Fibroblast of skin of back (primary cell): ENCODE measurements at regions not wholly inside any gene's neighbourhood (a gene's known extent, or its start where the extent isn't known, plus 50 kb on each side); places are given as distances from the start of the nearest gene placed in this dataset.

ENCODE experiments used
- DNase-seq: peaks from one replicate; pipeline ENCODE4 v3.0.0-alpha.2; 2013

DNA sequence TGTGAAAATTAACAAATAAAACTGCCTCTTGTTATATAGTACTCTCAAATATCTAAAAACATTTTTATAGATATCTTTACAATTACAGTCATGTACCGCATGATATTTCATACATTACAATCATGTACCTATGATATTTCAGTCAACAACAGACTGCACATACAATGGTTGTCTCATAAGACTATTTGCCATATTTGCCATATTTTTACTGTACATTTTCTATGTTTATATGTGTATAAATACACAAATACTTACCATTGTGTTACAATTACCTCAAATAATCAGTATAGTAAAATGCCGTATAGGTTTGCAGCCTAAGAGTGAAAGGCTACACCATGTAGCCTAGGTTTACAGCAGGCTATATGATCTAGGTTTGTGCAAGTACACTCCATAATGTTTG, 336.0 kb upstream of the PCDH15 start:
- no peak for DNase-seq

GRCh38 chr10:55104738-55105137, 303.7 kb upstream of the PCDH15 start:
- DNase-seq: no peak

DNA sequence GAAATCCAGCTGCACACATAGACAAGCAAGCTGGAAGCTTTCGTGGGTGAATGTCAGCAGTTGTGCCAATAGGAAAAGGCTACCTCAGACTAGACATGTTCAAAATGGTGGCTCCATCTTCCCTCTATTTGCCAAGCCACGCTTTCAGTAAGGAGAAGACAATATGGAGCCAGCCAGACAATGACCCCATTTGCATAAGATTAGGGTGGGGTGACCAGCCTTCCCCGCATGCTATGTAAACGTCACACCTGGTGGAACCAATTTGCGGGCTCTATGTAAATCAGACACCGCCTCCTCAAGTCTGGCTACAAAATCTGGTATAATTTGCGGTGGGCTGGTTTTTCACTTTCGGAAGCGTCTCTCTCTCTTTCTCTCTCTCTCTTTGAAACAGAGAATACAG, 297.4 kb upstream of the PCDH15 start:
- DNase-seq: no peak

GRCh38 chr10:55091691-55092328, 290.8 kb upstream of the PCDH15 start:
- DNase-seq: peak; percentile 11

DNA sequence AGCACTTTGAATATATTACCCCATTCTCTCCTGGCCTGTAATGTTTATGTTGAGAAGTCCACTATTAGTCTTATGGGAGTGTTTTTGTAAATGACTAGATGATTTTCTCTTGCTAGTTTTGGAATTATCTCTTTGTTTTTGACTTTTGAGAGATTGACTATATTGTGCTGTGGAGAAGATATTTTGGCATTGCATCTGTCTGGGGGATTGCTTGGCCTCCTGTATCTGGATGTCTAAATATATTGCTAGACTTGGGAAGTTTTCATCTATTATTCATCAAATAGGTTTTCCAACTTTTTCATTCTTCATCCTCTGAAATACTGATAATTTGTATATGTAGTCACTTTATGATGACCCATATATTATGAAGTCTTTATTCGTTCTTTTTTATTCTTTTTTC, 277.1 kb upstream of the PCDH15 start:
- DNase-seq: no peak

GRCh38 chr10:55065185-55065584, 264.2 kb upstream of the PCDH15 start:
- DNase-seq: no peak

- peak; percentile 85 for DNase-seq
These were observed 262.8 kb upstream of the PCDH15 start for GRCh38 chr10:55063811-55064210.

GRCh38 chr10:55062349-55062748, 261.3 kb upstream of the PCDH15 start:
- DNase-seq: peak; percentile 3

GRCh38 chr10:55058800-55059199, 257.8 kb upstream of the PCDH15 start:
- no peak for DNase-seq

GRCh38 chr10:55051515-55051914, 250.5 kb upstream of the PCDH15 start:
- no peak for DNase-seq

DNA sequence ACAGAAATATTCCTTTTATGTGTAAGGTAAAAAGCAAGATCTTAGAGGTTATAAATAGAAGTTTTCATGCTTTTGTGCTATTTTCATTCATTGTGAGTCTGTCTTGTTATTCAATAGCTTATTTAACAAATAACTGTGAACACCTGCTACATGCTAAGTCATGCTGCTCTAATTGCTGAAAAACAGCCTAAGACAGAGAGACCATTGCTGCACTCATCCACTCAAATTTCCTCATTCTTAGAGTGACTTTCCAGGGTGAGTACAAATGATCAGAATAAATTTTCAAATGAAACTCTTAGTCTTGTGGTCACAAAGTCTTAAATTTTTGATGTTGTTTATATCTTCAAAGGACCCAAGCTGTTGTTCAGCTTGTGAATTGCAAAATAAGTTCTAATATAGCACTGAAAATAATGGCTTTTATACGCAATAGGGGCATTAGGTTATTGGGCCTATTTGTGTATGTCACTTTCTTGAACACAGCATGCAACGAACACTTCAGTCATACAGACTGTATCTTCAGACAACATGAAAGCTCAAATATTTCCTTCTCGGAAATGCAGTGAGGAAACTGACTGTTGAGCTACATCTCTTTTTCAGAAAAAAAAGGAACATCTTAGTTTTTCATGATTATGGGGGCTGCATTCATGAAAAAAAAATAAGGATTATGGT, 247.9 kb upstream of the PCDH15 start:
- DNase-seq: no peak

DNA sequence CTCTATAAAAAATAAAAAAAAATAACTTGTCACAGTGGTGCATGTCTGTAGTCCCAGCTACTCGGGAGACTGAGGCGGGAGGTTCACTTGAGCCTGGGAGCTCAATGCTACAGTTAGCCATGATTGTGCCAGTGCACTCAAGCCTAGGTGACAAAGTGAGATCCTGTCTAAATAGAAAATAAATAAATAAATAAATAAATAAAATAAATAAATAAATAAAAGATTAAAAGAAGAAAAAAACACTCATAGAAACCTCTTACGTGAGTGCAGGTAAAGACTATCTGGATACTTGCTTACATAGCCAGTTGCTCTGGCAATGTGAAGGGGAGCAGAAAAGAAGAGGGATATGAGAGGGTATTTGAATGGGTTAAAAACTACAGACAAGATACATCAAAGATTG, 242.5 kb upstream of the PCDH15 start:
- DNase-seq: no peak

- DNase-seq: no peak
These were observed 232.0 kb upstream of the PCDH15 start for GRCh38 chr10:55033061-55033460.

DNA sequence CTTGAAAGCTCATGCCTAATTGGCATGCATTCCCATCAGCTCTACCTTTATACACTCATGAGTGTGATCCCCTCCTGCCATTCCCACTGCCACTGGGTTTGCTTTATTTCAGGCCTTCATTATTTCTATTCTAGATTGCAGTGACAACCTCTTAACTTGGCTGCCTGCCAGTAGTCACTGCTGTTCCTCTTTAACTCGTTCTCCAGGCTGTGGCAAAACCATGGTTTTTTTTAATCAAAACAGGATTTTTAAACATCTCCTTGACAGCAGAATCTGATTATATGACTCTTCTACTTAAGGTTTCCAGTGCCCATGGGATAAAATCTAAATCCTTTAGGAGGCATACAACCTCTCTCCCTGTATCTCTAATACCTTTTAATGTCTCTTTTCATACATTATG, 223.7 kb upstream of the PCDH15 start:
- DNase-seq: peak; percentile 43

DNA sequence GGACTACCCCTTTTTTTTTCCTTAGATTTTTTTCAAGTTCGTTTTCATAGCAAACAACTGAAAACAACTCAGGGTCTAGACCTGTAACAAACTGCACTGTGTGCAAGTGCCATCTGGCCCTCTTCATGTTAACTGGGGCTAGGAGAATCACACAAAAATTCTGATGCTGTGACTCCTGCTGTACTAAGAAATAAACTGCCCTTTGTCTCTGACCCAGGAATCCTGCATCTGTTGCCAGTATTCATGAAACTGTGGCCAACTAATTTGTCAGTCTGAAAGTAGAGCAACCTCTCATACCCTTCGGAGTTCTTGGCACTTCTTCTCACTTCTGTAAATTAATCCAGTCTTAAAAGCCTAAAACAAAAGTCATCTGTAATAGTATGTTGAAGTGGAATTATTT, 218.4 kb upstream of the PCDH15 start:
- no peak for DNase-seq

- DNase-seq: no peak
These were observed 212.3 kb upstream of the PCDH15 start for GRCh38 chr10:55013318-55013717.

GRCh38 chr10:55002420-55002819, 201.4 kb upstream of the PCDH15 start:
- DNase-seq: no peak

DNA sequence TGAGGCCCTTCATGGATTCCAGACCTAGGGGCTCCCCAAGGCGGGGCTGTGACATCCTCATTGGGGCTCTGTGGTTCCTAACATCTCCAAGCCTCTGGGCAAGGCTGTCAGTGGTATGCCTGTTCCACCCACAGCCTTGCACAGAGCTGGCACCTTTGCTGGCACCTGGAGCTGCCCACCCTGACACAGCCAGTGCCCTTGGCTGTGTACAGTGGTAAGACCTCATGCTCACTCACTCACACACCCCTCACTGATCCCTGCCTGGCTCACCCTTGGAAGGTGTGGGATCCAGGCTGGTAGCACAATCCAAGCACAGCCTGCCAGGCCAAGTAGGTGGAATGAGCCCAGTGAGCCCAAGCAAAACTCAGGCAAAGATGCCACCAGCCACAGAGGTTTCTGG, 200.4 kb upstream of the PCDH15 start:
- DNase-seq: no peak

GRCh38 chr10:54993148-54993547, 192.1 kb upstream of the PCDH15 start:
- DNase-seq: no peak

DNA sequence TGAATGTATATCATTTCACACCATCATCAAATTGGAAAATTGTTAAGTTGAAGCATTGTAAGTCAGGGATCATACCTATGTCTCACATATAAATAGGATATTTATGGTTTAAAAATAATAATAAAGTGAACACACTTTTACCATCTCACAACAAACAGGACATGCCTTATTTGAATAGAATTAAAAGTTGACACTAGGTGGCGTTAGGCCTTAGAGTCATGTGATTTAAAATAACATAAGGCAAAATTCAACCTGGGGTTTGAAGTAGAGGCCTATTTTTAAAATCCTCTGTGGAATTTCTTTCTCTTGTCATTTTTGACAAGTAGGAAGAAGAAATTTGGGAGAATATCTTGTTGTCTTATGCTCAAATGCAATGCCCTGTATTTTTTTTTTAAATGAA, 184.7 kb upstream of the PCDH15 start:
- peak; percentile 17 for DNase-seq

DNA sequence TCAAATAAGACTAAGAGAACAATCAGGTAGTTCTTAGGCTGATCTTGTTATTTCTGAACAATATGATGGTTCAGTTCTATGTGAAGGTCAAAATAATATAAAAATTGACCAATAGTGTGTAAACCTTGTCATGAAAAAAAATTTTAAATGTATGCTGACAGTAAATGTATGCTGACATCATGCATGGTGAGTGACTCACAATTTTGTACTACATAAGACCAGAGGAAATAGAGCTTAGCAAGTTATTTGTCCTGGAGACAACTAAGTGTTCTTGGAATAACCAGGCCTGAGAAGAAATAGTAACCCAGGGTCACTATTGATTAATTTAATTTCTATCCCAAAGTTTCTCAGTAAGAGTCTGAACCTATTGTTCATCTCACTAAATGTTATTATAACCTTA, 182.2 kb upstream of the PCDH15 start:
- DNase-seq: peak; percentile 35

DNA sequence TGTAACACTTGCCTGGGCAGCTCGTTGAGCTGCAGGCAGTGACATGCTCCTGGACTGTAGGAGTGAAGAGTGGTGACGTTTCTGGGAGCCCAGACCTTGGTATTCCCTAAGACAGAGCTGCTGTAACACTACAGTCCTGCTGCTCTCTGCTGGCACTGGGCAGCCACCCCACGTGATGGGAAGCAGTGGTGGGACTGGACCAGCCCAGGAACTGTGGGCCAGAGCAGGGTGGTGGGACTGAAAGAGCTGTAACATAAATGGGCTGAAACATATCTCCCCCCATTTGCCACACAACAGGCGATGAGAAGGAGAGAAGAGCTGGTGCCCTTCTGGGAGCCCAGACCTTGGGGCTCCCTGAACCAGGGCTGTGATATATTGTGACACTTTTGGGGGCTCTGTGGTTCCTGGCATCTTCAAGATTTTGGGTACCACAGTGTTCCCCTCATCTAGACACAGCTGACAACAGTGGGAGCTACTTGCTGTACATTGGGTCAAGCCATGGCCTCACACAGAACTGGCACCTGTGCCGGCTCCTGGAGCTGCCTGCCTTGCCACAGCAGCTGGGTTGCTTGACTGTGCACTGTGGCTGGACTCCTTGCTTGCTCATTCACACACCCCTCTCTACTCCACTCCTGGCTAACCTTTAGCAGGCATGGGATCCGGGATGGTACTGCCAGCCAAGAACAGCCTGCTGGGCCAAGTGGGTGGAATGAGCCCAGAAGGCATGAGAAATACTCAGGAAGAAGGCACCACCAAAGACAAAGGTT, 161.3 kb upstream of the PCDH15 start:
- no peak for DNase-seq

- DNase-seq: no peak
These were observed 160.0 kb upstream of the PCDH15 start for GRCh38 chr10:54961040-54961439.

GRCh38 chr10:54958844-54959243, 157.8 kb upstream of the PCDH15 start:
- DNase-seq: peak; percentile 5
